ENCODE measurements at regions not wholly inside any gene's neighbourhood (a gene's known extent, or its start where the extent isn't known, plus 50 kb on each side); places are given as distances from the start of the nearest gene placed in this dataset.

DNA sequence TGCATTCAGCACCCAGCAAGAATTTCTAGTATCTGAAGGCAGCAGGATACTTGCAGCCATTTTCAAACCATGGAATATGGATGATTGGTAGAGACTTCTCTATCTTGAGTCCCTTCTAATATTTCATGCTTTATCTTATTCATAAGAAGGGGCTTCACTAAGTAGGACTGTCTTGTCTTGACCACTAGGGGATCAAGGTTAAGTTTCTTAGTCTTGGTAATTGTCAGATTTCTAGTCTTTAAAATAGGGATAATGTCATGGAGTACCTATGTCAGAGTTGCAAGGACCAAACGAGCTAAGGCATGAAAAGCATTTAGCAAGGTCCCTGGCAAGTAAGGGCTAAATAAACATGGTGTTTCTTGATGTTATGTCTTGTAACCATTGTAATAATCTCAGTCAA, 68.5 kb upstream of the ESR1 start:
- TF ChIP-seq, protein P1, sequence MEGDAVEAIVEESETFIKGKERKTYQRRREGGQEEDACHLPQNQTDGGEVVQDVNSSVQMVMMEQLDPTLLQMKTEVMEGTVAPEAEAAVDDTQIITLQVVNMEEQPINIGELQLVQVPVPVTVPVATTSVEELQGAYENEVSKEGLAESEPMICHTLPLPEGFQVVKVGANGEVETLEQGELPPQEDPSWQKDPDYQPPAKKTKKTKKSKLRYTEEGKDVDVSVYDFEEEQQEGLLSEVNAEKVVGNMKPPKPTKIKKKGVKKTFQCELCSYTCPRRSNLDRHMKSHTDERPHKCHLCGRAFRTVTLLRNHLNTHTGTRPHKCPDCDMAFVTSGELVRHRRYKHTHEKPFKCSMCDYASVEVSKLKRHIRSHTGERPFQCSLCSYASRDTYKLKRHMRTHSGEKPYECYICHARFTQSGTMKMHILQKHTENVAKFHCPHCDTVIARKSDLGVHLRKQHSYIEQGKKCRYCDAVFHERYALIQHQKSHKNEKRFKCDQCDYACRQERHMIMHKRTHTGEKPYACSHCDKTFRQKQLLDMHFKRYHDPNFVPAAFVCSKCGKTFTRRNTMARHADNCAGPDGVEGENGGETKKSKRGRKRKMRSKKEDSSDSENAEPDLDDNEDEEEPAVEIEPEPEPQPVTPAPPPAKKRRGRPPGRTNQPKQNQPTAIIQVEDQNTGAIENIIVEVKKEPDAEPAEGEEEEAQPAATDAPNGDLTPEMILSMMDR (conservative IDR thresholded peaks at IDR 0.05 in 1 of 2, IDR thresholded peaks at IDR 0.05 in 1 of 2; ENCODE audit: extremely low read depth in 1 of 2, insufficient read depth in 1 of 2, low read depth in 1 of 2, low read length in 2 of 2): no peak
- no peak for TF ChIP-seq EZH2 (IDR thresholded peaks at IDR 0.05; ENCODE audit: borderline replicate concordance, low read length)
